VCaP (cell line): ENCODE measurements at regions not wholly inside any gene's neighbourhood (a gene's known extent, or its start where the extent isn't known, plus 50 kb on each side); places are given as distances from the start of the nearest gene placed in this dataset.

ENCODE experiments used
- H3K27ac ChIP-seq: fragments of 450-650 bp; 2 replicates; pipeline ENCODE4 v1.5.1; 2017
- CTCF ChIP-seq: fragments of 450-650 bp; conservative IDR thresholded peaks from 2 replicates; pipeline ENCODE4 v1.5.1; 2017; ENCODE audit warnings: mild to moderate bottlenecking, moderate library complexity

- TF ChIP-seq CTCF = no peak
- H3K27ac ChIP-seq = no peak overlapping the region
These were observed 93.1 kb upstream of the RBPJ start for GRCh38 chr4:26227601-26228229.

- no peak for TF ChIP-seq CTCF
- no peak overlapping the region for H3K27ac ChIP-seq
These were observed 91.9 kb upstream of the RBPJ start for GRCh38 chr4:26228883-26229282.

- no peak overlapping the region for H3K27ac ChIP-seq
- TF ChIP-seq CTCF = no peak
These were observed 90.8 kb upstream of the RBPJ start for GRCh38 chr4:26229974-26230373.

GRCh38 chr4:26233350-26233749 lies 87.5 kb upstream of the RBPJ start:
- H3K27ac ChIP-seq = no peak overlapping the region

GRCh38 chr4:26235500-26235899 lies 85.3 kb upstream of the RBPJ start:
- TF ChIP-seq CTCF = no peak
- H3K27ac ChIP-seq = no peak overlapping the region

More at GRCh38 chr4:26233350-26233749, 87.5 kb upstream of the RBPJ start:
- no peak for TF ChIP-seq CTCF

- peak overlapping the region; percentile 70 for H3K27ac ChIP-seq
- no peak for TF ChIP-seq CTCF
These were observed 82.9 kb upstream of the RBPJ start for GRCh38 chr4:26237916-26238315.

GRCh38 chr4:26238426-26238777 lies 82.4 kb upstream of the RBPJ start:
- TF ChIP-seq CTCF = no peak
- peak overlapping the region; percentile 70 for H3K27ac ChIP-seq
